Astrocyte of the cerebellum (primary cell): ENCODE measurements at regions not wholly inside any gene's neighbourhood (a gene's known extent, or its start where the extent isn't known, plus 50 kb on each side); places are given as distances from the start of the nearest gene placed in this dataset.
"Not testable (repeated sequence)": the region's sequence is repeated elsewhere in the genome, so short reads cannot be mapped to it uniquely, and the experiment has no call there.

Source experiments
- DNase-seq: peaks from one replicate; pipeline ENCODE4 v3.0.0-alpha.2; 2011; ENCODE audit warnings: low read depth
- H3K4me3 ChIP-seq: 2 replicates; pipeline ENCODE4 v1.5.1; 2011; ENCODE audit warnings: mild to moderate bottlenecking, low read depth, low read length, moderate library complexity
- CTCF ChIP-seq: IDR thresholded peaks from 2 replicates; pipeline ENCODE4 v1.5.1; 2012; ENCODE audit warnings: low read length, low read depth, moderate library complexity, mild to moderate bottlenecking; ENCODE audit errors: missing control alignments
- in situ Hi-C: cut with HindIII; loops from 2 replicates; pipeline ENCODE4 v1.10.0; 2017; ENCODE audit warnings: low sequenced_read_pairs

- H3K4me3 ChIP-seq, result no peak overlapping the region
- DNase-seq, result no peak
- TF ChIP-seq CTCF, result no peak
- in situ Hi-C loops, result no loop called here
These were observed 1137.6 kb upstream of the LRRTM3 start for GRCh38 chr10:65788271-65788670.

- no peak for TF ChIP-seq CTCF
- in situ Hi-C loops, result no loop called here
- no peak for DNase-seq
- no peak overlapping the region for H3K4me3 ChIP-seq
These were observed 1133.9 kb upstream of the LRRTM3 start for GRCh38 chr10:65791979-65792378.

GRCh38 chr10:65793738-65794425 is 1132.0 kb upstream of the LRRTM3 start:
- TF ChIP-seq CTCF, result no peak
- in situ Hi-C loops, result no loop called here
- DNase-seq, result no peak
- no peak overlapping the region for H3K4me3 ChIP-seq

GRCh38 chr10:65794861-65795260 is 1131.0 kb upstream of the LRRTM3 start:
- DNase-seq, in situ Hi-C loops, H3K4me3 ChIP-seq: not testable (repeated sequence)

- no peak for DNase-seq
- TF ChIP-seq CTCF, result no peak
- H3K4me3 ChIP-seq, result no peak overlapping the region
- in situ Hi-C loops, result no loop called here
These were observed 1129.4 kb upstream of the LRRTM3 start for GRCh38 chr10:65796472-65796871.

- TF ChIP-seq CTCF, result no peak
- in situ Hi-C loops, result no loop called here
- DNase-seq, result no peak
- no peak overlapping the region for H3K4me3 ChIP-seq
These were observed 1127.7 kb upstream of the LRRTM3 start for GRCh38 chr10:65798133-65798532.

- no peak for TF ChIP-seq CTCF
- DNase-seq, result no peak
- in situ Hi-C loops, result no loop called here
- no peak overlapping the region for H3K4me3 ChIP-seq
These were observed 1123.4 kb upstream of the LRRTM3 start for GRCh38 chr10:65802391-65802790.
